C4-2B (cell line): ENCODE measurements at regions not wholly inside any gene's neighbourhood (a gene's known extent, or its start where the extent isn't known, plus 50 kb on each side); places are given as distances from the start of the nearest gene placed in this dataset.

ENCODE experiments used
- CTCF ChIP-seq: fragments of 450-650 bp; conservative IDR thresholded peaks from 2 replicates; pipeline ENCODE4 v1.5.1; 2017; ENCODE audit warnings: mild to moderate bottlenecking
- ZFX ChIP-seq: fragments of 450-650 bp; IDR thresholded peaks from 2 replicates; pipeline ENCODE4 v1.6.1; 2017

DNA sequence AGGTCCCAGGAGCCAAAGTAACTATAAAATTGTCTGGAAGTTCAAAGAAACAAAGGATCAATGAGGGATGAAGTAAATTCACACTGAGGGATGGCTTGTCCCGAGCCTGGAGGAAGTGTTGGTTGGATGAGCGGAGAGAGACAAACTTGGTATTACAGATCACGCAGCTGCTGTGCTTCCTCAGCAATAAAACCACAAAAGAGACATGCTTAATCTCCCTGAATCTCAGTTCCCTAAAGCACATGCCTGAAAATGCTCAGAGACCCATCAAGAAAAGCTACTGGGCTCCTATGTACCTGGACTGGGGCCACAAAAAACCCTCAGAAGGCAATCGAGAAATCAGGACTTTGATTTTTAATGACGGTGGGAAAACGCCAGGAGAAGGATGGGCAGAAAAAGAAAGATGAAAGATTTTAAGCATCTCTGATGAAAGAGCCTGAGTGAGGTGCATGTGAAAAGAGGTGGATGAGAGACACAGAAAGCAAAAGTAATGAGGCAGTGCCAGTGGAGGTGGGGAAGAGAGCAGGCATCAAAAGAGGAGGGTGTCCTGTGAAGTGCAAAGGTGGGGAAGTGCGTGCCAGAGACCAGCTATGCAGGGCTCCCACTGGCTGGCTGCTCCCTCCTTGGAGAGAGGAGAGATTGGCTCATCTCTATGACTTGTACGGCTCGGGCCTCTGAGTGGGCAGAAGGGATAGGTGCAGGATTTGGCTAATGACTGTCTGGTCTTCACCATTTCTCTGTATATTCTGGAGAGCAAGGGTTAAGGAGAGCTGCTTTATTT is 143.7 kb downstream of the ABCC12 start:
- TF ChIP-seq CTCF (no peak), ZFX (no peak)
